GM10266 (cell line): ENCODE measurements at regions not wholly inside any gene's neighbourhood (a gene's known extent, or its start where the extent isn't known, plus 50 kb on each side); places are given as distances from the start of the nearest gene placed in this dataset.

ENCODE experiments used
- DNase-seq: peaks from one replicate; pipeline ENCODE4 v3.0.0; 2012; ENCODE audit errors: extremely low spot score
- TF ChIP-seq, protein P1 (sequence below): IDR thresholded peaks from 2 replicates; pipeline ENCODE4 v1.5.1; 2012; ENCODE audit warnings: mild to moderate bottlenecking, low read depth; ENCODE audit not compliant: control insufficient read depth, insufficient read depth; ENCODE audit errors: missing control alignments

DNA sequence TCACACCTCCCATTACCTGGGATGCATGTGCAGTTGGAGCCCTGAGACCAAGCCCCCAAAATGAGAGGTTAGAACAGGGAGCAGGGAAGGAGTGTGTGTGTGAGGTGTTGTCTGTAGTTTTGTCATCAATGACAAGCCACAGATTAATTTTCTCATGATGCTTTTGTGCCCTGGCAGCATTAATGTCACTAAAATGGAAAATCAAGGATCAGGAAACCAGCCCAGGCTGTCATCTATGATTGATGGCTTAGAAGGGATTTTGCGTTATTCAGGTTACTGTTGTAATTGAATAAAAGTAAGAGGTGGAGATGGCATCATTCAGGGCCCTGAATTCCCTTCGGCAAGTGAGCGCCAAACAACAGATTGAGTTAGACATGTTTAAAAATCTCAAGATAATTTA, 130.5 kb upstream of the C1QTNF7 start:
- DNase-seq: no peak
- TF ChIP-seq, protein P1, sequence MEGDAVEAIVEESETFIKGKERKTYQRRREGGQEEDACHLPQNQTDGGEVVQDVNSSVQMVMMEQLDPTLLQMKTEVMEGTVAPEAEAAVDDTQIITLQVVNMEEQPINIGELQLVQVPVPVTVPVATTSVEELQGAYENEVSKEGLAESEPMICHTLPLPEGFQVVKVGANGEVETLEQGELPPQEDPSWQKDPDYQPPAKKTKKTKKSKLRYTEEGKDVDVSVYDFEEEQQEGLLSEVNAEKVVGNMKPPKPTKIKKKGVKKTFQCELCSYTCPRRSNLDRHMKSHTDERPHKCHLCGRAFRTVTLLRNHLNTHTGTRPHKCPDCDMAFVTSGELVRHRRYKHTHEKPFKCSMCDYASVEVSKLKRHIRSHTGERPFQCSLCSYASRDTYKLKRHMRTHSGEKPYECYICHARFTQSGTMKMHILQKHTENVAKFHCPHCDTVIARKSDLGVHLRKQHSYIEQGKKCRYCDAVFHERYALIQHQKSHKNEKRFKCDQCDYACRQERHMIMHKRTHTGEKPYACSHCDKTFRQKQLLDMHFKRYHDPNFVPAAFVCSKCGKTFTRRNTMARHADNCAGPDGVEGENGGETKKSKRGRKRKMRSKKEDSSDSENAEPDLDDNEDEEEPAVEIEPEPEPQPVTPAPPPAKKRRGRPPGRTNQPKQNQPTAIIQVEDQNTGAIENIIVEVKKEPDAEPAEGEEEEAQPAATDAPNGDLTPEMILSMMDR: no peak

DNA sequence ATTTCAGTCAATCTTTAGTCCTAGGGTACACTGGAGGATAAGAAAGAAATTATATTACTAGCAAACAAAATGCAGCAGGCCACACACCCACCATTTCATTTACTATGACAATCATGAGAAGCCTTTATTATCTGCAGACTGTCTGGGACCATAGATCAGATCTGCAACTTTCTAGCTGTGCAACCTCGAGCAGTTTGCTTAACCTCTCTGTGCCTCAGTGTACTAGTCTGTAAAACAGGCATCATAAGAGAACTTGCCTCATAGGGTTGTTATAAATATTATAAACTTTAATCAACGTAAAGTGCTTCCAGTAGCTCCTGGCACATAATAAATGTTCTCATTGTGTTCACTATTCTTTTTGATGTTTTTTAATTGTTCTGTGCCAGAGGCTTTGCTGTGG, 128.2 kb upstream of the C1QTNF7 start:
- DNase-seq: no peak
- TF ChIP-seq, protein P1: no peak

DNA sequence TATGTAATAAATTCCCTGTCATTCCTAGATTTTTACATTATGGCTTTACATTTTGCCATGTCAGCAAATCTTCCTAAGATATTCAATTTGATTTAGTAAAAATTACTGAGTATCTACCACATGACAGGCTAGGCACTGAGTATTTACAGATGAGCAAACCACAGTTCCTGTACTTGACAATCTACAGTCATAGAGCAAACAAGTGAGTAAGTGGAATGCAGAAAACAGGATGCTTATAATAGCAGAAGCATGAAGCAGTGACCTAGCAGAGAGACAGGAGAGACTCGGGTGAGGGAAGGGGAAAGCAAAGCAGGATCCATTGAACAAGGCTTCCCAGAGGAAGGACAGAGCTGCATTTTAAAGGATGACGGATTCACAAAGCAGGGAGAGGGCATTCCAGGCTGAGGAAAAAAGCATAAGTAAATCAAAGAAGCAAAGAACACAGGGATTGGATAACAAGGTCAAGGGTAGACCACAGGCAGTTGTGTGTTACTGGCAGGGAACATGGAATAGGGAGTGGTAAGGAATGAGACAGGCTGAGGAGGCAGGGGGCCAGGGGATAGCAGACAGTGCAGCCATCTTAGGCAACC, 124.7 kb upstream of the C1QTNF7 start:
- no peak for DNase-seq
- TF ChIP-seq, protein P1: no peak

DNA sequence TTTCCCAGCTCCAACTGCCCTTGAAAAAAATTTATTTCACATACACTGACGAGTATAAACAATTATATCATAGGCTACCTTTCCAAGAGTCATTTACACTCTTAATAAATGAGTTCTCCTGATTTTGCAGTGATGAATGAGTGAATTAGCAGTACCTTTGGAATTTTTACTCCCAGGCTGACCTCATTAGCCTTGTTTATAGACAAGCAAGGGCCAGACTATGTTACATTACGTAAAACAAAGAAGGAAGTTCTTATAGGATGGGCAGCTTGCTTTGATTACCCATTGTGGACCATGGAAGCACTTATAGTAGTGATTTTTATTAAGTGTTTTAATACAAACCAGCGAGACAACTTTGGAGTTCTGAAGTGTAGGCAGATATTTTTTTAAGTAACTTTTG, 112.9 kb upstream of the C1QTNF7 start:
- no peak for DNase-seq

DNA sequence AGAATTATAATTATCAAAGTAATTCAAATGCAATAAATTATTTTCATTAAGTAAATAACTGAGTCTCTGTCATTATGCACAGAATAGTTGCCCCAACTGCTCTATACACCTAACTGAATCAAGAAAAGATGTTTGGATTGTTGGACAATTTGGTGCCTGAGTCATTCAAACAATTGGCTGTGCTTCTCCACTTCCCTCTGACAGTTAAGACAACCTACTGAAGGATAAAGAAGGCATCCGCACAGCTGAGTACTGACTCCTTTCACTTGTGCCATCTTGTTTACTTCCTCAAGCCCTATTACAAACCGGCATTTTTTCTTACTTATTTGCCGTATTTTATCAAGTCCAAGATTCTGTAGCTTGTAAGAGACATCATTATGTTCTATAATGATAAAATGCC, 110.6 kb upstream of the C1QTNF7 start:
- no peak for DNase-seq

More for the DNA sequence above, 112.9 kb upstream of the C1QTNF7 start:
- TF ChIP-seq, protein P1: no peak

DNA sequence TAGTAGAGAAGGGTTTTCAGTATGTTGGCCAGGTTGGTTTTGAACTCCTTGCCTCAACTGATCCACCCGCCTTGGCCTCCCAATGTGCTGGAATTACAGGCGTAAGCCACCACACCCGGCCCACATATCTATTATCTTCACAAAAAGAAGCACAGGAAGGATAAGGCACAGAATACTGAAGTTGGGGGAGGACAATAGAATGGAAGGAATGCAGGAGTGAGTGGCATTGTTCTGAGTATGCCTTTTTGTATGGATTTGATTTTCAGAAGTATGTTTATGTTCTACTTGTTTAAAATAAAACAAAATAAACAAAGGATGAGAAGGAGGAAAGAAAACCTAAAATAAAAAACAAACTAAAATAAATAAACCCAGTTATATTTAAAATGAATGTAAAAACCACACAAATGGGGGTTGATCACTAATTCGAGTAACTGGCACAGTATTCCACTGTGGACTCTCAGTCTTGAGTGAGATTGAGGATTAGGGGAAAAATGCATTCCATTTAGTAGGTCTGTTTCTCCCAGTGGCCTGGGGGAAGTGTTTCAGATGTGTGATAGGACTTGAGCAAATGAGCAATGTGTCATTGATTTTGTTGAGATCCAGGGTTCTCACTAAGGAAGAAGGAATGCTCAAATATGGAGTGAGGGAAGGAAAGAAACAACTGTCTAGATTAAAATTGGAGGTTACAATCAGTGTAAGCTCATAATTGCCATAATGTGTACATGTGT, 109.0 kb upstream of the C1QTNF7 start:
- TF ChIP-seq, protein P1: no peak
- DNase-seq: no peak

More for the DNA sequence above, 110.6 kb upstream of the C1QTNF7 start:
- TF ChIP-seq, protein P1: no peak

DNA sequence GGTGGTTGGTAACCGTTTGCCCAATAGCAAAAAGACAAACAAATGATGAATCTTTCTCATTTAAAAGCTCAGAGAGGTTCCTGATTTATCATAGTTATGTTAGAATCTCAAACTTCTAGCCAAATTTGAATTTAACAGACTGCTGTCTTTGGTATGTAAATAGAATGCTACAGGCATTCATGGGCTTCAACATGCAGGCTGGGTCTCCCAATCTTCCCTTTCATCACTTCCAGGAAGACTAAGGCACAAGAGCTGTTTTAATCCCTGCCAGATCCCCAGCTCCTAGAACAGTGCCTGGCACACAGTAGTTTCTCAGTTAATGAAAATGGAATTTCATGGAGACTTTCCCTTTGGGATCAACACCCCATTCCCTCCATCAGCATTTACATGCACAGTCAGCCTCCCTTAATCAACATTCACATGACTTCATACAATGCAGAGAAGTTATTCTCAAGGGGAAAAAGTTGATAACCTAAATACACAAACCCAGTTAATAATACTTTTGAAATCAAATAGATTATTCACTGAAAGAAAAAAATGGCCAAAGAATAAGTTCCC, 107.6 kb upstream of the C1QTNF7 start:
- TF ChIP-seq, protein P1: no peak

More for the DNA sequence above, 107.6 kb upstream of the C1QTNF7 start:
- DNase-seq: no peak
